ENCODE measurements at regions not wholly inside any gene's neighbourhood (a gene's known extent, or its start where the extent isn't known, plus 50 kb on each side); places are given as distances from the start of the nearest gene placed in this dataset.
"Not testable (repeated sequence)": the region's sequence is repeated elsewhere in the genome, so short reads cannot be mapped to it uniquely, and the experiment has no call there.

- no peaks in the 10 kb centered on the region for H3K36me3 ChIP-seq (ENCODE audit: control insufficient read depth in 5 of 5, insufficient read depth in 5 of 5, low read length in 5 of 5)
- H3K27ac ChIP-seq (ENCODE audit: low read depth, low read length): no peak overlapping the region
- H3K9ac ChIP-seq (ENCODE audit: low read length in 5 of 5): no peak overlapping the region
- no peaks in the 10 kb centered on the region for H3K9me3 ChIP-seq (ENCODE audit: control insufficient read depth in 5 of 5, low read length in 5 of 5)
- H3K4me3 ChIP-seq (ENCODE audit: low read depth in 1 of 5, low read length in 5 of 5): no peak overlapping the region
- H3K4me1 ChIP-seq (ENCODE audit: control insufficient read depth in 5 of 5, insufficient read depth in 5 of 5, low read length in 5 of 5): peaks cover 0 to 9% (median 0%) of the 10 kb centered on the region in 5 donors
- H3K27me3 ChIP-seq (ENCODE audit: control insufficient read depth in 5 of 5, insufficient read depth in 4 of 5, low read length in 5 of 5): no peaks in the 10 kb centered on the region
Measured at GRCh38 chr3:177802151-177802900, 605.0 kb upstream of the TBL1XR1 start.

GRCh38 chr3:177803500-177803899 is 606.2 kb upstream of the TBL1XR1 start:
- no peak overlapping the region for H3K4me3 ChIP-seq (ENCODE audit: low read depth in 1 of 5, low read length in 5 of 5)
- no peaks in the 10 kb centered on the region for H3K9me3 ChIP-seq (ENCODE audit: control insufficient read depth in 5 of 5, low read length in 5 of 5)
- H3K9ac ChIP-seq (ENCODE audit: low read length in 5 of 5): no peak overlapping the region
- no peak overlapping the region for H3K27ac ChIP-seq (ENCODE audit: low read depth, low read length)
- no peaks in the 10 kb centered on the region for H3K36me3 ChIP-seq (ENCODE audit: control insufficient read depth in 5 of 5, insufficient read depth in 5 of 5, low read length in 5 of 5)
- H3K4me1 ChIP-seq (ENCODE audit: control insufficient read depth in 5 of 5, insufficient read depth in 5 of 5, low read length in 5 of 5): no peaks in the 10 kb centered on the region
- no peaks in the 10 kb centered on the region for H3K27me3 ChIP-seq (ENCODE audit: control insufficient read depth in 5 of 5, insufficient read depth in 4 of 5, low read length in 5 of 5)

GRCh38 chr3:177804032-177804431 is 606.8 kb upstream of the TBL1XR1 start:
- H3K36me3 ChIP-seq (ENCODE audit: control insufficient read depth in 5 of 5, insufficient read depth in 5 of 5, low read length in 5 of 5): no peaks in the 10 kb centered on the region
- no peaks in the 10 kb centered on the region for H3K4me1 ChIP-seq (ENCODE audit: control insufficient read depth in 5 of 5, insufficient read depth in 5 of 5, low read length in 5 of 5)
- H3K27ac ChIP-seq (ENCODE audit: low read depth, low read length): no peak overlapping the region
- no peaks in the 10 kb centered on the region for H3K27me3 ChIP-seq (ENCODE audit: control insufficient read depth in 5 of 5, insufficient read depth in 4 of 5, low read length in 5 of 5)
- no peak overlapping the region for H3K4me3 ChIP-seq (ENCODE audit: low read depth in 1 of 5, low read length in 5 of 5)
- no peak overlapping the region for H3K9ac ChIP-seq (ENCODE audit: low read length in 5 of 5)
- no peaks in the 10 kb centered on the region for H3K9me3 ChIP-seq (ENCODE audit: control insufficient read depth in 5 of 5, low read length in 5 of 5)

- Histone ChIP-seq H3K4me1 (ENCODE audit: control insufficient read depth in 5 of 5, insufficient read depth in 5 of 5, low read length in 5 of 5) (peaks cover 0 to 5% (median 1%) of the 10 kb centered on the region in 5 donors), H3K9me3 (ENCODE audit: control insufficient read depth in 5 of 5, low read length in 5 of 5) (no peaks in the 10 kb centered on the region), H3K36me3 (ENCODE audit: control insufficient read depth in 5 of 5, insufficient read depth in 5 of 5, low read length in 5 of 5) (no peaks in the 10 kb centered on the region), H3K27me3 (ENCODE audit: control insufficient read depth in 5 of 5, insufficient read depth in 4 of 5, low read length in 5 of 5) (no peaks in the 10 kb centered on the region), H3K4me3 (ENCODE audit: low read depth in 1 of 5, low read length in 5 of 5) (no peak overlapping the region), H3K27ac (ENCODE audit: low read depth, low read length) (no peak overlapping the region), H3K9ac (ENCODE audit: low read length in 5 of 5) (no peak overlapping the region)
Measured at GRCh38 chr3:177804646-177805045, 607.4 kb upstream of the TBL1XR1 start.

- Histone ChIP-seq H3K4me1 (ENCODE audit: control insufficient read depth in 5 of 5, insufficient read depth in 5 of 5, low read length in 5 of 5) (peaks cover 2 to 27% (median 18%) of the 10 kb centered on the region in 5 donors), H3K4me3 (ENCODE audit: low read depth in 1 of 5, low read length in 5 of 5) (no peak overlapping the region), H3K9me3 (ENCODE audit: control insufficient read depth in 5 of 5, low read length in 5 of 5) (no peaks in the 10 kb centered on the region), H3K27me3 (ENCODE audit: control insufficient read depth in 5 of 5, insufficient read depth in 4 of 5, low read length in 5 of 5) (no peaks in the 10 kb centered on the region), H3K36me3 (ENCODE audit: control insufficient read depth in 5 of 5, insufficient read depth in 5 of 5, low read length in 5 of 5) (no peaks in the 10 kb centered on the region), H3K9ac (ENCODE audit: low read length in 5 of 5) (no peak overlapping the region), H3K27ac (ENCODE audit: low read depth, low read length) (no peak overlapping the region)
Measured at GRCh38 chr3:177807150-177807875, 610.0 kb upstream of the TBL1XR1 start.

GRCh38 chr3:177808928-177809478 is 611.7 kb upstream of the TBL1XR1 start:
- H3K4me3 ChIP-seq (ENCODE audit: low read depth in 1 of 5, low read length in 5 of 5); H3K27ac ChIP-seq (ENCODE audit: low read depth, low read length); H3K36me3 ChIP-seq (ENCODE audit: control insufficient read depth in 5 of 5, insufficient read depth in 5 of 5, low read length in 5 of 5); H3K27me3 ChIP-seq (ENCODE audit: control insufficient read depth in 5 of 5, insufficient read depth in 4 of 5, low read length in 5 of 5); H3K9me3 ChIP-seq (ENCODE audit: control insufficient read depth in 5 of 5, low read length in 5 of 5); H3K9ac ChIP-seq (ENCODE audit: low read length in 5 of 5): not testable (repeated sequence)
- H3K4me1 ChIP-seq (ENCODE audit: control insufficient read depth in 5 of 5, insufficient read depth in 5 of 5, low read length in 5 of 5): peaks cover 2 to 41% (median 18%) of the 10 kb centered on the region in 5 donors

GRCh38 chr3:177810162-177810623 is 612.9 kb upstream of the TBL1XR1 start:
- peak overlapping the region in 1 of 5 donors; percentile 42 for H3K9ac ChIP-seq (ENCODE audit: low read length in 5 of 5)
- no peaks in the 10 kb centered on the region for H3K27me3 ChIP-seq (ENCODE audit: control insufficient read depth in 5 of 5, insufficient read depth in 4 of 5, low read length in 5 of 5)
- peak overlapping the region; percentile 66 for H3K27ac ChIP-seq (ENCODE audit: low read depth, low read length)
- no peaks in the 10 kb centered on the region for H3K36me3 ChIP-seq (ENCODE audit: control insufficient read depth in 5 of 5, insufficient read depth in 5 of 5, low read length in 5 of 5)
- no peak overlapping the region for H3K4me3 ChIP-seq (ENCODE audit: low read depth in 1 of 5, low read length in 5 of 5)
- peaks cover 2 to 41% (median 18%) of the 10 kb centered on the region in 5 donors for H3K4me1 ChIP-seq (ENCODE audit: control insufficient read depth in 5 of 5, insufficient read depth in 5 of 5, low read length in 5 of 5)
- no peaks in the 10 kb centered on the region for H3K9me3 ChIP-seq (ENCODE audit: control insufficient read depth in 5 of 5, low read length in 5 of 5)

- Histone ChIP-seq H3K27ac (ENCODE audit: low read depth, low read length) (peak overlapping the region; percentile 66), H3K36me3 (ENCODE audit: control insufficient read depth in 5 of 5, insufficient read depth in 5 of 5, low read length in 5 of 5) (no peaks in the 10 kb centered on the region), H3K4me1 (ENCODE audit: control insufficient read depth in 5 of 5, insufficient read depth in 5 of 5, low read length in 5 of 5) (peaks cover 2 to 42% (median 22%) of the 10 kb centered on the region in 5 donors), H3K9ac (ENCODE audit: low read length in 5 of 5) (no peak overlapping the region), H3K4me3 (ENCODE audit: low read depth in 1 of 5, low read length in 5 of 5) (no peak overlapping the region), H3K27me3 (ENCODE audit: control insufficient read depth in 5 of 5, insufficient read depth in 4 of 5, low read length in 5 of 5) (no peaks in the 10 kb centered on the region), H3K9me3 (ENCODE audit: control insufficient read depth in 5 of 5, low read length in 5 of 5) (no peaks in the 10 kb centered on the region)
Measured at GRCh38 chr3:177811112-177811511, 613.8 kb upstream of the TBL1XR1 start.

- no peaks in the 10 kb centered on the region for H3K36me3 ChIP-seq (ENCODE audit: control insufficient read depth in 5 of 5, insufficient read depth in 5 of 5, low read length in 5 of 5)
- H3K9ac ChIP-seq (ENCODE audit: low read length in 5 of 5): no peak overlapping the region
- H3K27me3 ChIP-seq (ENCODE audit: control insufficient read depth in 5 of 5, insufficient read depth in 4 of 5, low read length in 5 of 5): no peaks in the 10 kb centered on the region
- no peak overlapping the region for H3K4me3 ChIP-seq (ENCODE audit: low read depth in 1 of 5, low read length in 5 of 5)
- no peaks in the 10 kb centered on the region for H3K9me3 ChIP-seq (ENCODE audit: control insufficient read depth in 5 of 5, low read length in 5 of 5)
- peaks cover 7 to 49% (median 27%) of the 10 kb centered on the region in 5 donors for H3K4me1 ChIP-seq (ENCODE audit: control insufficient read depth in 5 of 5, insufficient read depth in 5 of 5, low read length in 5 of 5)
- peak overlapping the region; percentile 66 for H3K27ac ChIP-seq (ENCODE audit: low read depth, low read length)
Measured at GRCh38 chr3:177811835-177812234, 614.6 kb upstream of the TBL1XR1 start.

GRCh38 chr3:177812492-177812891 is 615.2 kb upstream of the TBL1XR1 start:
- H3K9ac ChIP-seq (ENCODE audit: low read length in 5 of 5): peak overlapping the region in 1 of 5 donors; percentile 35
- peak overlapping the region; percentile 52 for H3K27ac ChIP-seq (ENCODE audit: low read depth, low read length)
- no peaks in the 10 kb centered on the region for H3K9me3 ChIP-seq (ENCODE audit: control insufficient read depth in 5 of 5, low read length in 5 of 5)
- peak overlapping the region in 1 of 5 donors; percentile 22 for H3K4me3 ChIP-seq (ENCODE audit: low read depth in 1 of 5, low read length in 5 of 5)
- no peaks in the 10 kb centered on the region for H3K36me3 ChIP-seq (ENCODE audit: control insufficient read depth in 5 of 5, insufficient read depth in 5 of 5, low read length in 5 of 5)
- peaks cover 8 to 55% (median 33%) of the 10 kb centered on the region in 5 donors for H3K4me1 ChIP-seq (ENCODE audit: control insufficient read depth in 5 of 5, insufficient read depth in 5 of 5, low read length in 5 of 5)
- no peaks in the 10 kb centered on the region for H3K27me3 ChIP-seq (ENCODE audit: control insufficient read depth in 5 of 5, insufficient read depth in 4 of 5, low read length in 5 of 5)
